ENCODE measurements at regions not wholly inside any gene's neighbourhood (a gene's known extent, or its start where the extent isn't known, plus 50 kb on each side); places are given as distances from the start of the nearest gene placed in this dataset.

DNA sequence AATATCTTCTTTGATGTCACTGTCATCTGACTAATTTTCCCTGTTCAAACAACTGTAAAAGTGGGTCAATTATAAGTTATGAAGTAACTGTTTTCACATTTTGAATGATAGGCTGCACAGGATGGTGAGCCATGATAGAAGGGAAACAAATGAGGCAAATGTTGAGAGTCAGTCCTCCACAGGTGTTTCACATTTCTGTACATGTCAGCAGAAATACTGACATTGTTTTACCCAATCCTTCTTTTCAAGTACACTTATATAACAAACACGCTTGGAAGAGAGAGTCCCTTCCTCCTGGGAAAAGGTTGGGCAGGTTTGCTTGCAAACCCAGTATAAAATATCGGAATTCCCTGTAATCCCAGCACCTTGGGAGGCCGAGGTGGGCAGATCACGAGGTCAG, 1251.5 kb downstream of the SLC16A7 start:
- no peak for DNase-seq (ENCODE audit: low read depth in 2 of 2)

DNA sequence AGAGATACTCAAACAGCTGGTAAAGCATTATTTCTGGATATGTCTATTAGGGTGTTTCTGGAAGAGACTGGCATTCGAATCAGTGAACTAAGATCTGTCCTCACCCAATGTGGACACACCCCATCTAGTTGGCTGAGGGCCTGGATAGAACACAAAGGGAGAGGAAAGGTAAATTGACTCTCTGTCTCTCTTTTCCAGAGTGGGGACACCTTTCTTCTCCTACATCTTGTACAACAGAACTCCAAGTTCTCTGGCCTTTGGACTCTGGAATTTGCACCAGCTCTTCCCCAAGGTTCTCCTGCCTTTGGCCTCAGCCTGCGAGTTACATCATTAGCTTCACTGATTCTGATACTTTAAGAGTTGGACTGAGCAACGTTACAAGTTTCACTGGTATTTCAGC, 1253.9 kb downstream of the SLC16A7 start:
- DNase-seq (ENCODE audit: low read depth in 2 of 2), result no peak

DNA sequence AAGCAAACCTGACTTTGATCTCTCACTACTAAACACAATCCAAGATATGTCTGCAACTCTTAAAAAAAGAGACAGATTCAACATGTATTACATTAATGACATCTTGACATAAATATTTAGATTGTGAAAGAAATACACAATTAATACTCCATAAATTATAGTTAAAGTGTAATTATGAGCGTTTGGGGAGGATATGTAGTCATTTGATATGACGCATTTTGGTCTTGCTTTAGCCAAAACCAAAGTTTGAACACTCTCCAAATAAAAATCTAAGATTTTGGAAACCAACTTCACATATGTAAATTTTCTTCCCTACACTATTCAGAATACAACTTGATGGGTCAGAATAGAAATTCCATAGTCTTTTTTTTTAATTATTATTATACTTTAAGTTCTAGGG, 1257.6 kb downstream of the SLC16A7 start:
- no peak for DNase-seq (ENCODE audit: low read depth in 2 of 2)

DNA sequence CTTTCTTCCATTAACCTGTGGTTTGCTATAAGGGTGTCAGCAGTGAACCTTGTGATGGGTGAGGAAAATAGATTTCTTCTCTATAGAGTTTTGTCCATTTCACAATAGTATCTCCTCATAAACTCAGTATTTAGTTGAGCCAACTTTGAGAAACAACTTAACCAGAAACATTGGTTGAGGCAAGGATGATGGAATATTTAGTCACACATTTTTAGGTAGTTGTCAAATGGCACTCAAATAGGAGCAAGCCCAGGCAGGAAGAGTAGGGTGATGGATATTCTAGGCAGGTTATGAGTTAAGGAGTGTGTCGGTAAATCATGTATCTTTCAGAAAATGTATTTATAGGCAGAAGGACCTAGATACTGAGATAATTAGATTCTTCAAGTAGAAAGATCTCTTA, 1267.6 kb downstream of the SLC16A7 start:
- DNase-seq (ENCODE audit: low read depth in 2 of 2), result no peak

DNA sequence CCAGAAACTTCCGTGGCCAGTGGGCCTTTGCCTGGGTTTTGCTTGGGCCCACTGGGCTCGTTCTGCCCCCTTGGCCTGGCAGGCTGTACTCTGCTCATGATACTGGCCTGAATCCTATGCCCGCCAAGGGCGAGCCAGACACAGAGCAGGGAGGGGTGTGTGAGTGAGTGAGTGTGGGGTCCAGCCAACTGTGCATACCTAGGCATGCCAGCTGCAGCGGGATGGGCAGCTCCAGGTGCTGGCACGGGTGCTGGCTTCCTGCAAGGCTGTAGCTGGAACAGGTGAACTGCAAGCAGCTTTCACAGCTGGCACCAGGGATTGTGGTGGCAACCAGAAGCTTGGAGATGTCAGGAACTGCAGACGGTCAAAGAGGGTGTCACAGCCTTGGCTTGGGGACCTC, 1276.4 kb downstream of the SLC16A7 start:
- DNase-seq (ENCODE audit: low read depth in 2 of 2), result no peak

DNA sequence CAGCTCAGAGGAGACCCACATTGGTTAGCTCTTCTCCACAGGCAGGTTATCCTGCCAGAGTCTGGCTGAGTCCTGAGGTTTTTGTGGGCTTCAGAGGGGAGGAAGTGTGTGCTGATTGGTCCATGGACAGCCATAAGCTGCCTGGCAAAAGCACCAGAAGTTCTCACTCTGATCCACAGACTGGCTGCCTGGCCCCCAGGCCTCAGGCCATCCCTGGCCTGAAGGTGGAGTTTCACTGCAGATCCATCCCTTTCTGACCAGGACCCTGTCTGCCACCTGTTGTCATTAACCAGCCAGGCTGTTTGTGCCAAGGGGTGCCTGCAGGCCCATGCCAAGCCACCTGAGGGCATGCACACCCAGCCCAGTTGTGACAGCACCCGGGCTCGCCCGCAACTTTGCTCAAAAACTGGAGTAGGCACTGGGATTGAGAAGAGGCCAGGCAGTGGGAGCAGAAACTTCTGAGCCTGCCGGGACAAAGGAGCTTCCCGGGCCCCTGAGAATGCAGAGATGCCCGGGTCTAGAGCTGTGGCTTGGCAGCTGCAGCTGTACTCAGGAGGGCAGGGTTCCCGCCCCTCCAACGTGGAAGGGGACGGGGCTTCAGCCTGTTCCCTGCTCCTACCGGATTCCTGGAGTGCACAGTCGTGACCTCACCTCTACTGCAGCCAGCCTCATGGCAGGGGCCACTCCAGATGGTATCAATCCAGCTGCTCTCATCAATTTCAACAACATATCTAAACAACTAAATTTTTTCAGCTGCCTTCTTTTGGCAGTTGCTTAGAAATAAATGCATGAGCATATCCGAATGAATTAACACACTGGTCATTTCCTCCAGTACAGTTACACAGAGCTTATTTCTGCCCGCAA, 1277.3 kb downstream of the SLC16A7 start:
- DNase-seq (ENCODE audit: low read depth in 2 of 2), result no peak

DNA sequence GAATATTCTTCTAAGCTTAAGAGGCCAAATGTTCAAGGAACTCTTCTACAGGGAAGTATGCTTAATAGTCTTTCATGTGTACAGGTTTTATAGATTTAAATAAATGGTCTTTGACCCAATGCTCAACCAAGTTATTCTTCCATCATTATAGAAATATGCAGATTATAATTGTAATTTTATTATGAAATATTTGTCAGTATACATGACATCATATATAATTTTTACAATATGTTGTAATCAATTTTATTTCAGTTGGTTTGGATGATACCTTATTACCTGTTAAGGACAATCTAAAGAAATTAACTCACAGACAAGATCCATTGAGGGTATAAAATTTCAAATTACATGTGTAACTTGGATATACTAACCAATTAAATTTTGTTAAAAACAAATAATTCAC, 1278.3 kb downstream of the SLC16A7 start:
- DNase-seq (ENCODE audit: low read depth in 2 of 2), result no peak

DNA sequence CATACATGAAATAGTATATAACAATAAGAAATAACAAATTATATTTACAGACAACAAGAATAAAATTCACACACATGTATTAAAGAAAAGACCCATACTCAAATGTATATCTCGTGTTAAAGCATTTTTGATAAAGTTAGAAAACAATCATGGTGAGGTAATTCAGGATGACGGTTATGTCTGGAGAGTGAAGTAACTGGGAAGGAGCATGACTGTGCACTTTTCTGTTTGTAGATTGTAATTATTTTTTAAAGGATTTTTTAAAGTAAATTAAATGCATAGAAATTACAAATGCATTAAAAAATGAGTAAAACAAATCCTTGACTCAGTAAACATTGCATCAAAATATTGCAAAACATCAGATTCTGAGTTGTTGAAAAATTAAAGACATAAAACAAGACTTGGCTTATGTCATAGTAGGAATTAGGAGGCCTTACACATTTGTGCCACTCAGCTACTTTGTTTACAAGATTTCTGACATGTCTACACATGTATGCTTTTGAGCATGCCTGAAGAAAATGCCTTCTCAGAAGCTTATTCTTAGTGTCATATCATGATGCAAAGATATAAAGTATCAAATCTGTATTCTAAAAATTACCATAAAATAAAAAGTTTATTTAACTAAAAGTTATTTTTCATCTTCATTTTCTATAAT, 1325.1 kb downstream of the SLC16A7 start:
- no peak for DNase-seq (ENCODE audit: low read depth in 2 of 2)

DNA sequence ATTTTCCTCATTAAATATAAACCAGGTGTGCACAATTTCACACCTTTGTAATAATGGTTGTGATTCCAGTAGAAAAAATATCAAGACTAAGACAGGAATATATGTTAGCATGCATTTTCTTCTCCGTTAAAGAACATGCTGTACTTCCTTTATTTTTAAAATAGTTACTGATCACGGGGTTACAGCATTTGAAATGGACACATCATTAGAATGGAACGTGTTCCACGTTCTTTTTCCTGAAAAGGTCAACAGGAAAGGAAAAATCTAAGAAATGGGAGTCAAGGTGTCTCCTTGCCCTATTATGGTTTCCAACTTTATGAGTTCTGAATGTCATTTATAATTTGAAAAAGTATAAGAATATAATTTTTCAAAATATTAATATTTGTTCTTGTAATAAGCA, 1325.7 kb downstream of the SLC16A7 start:
- no peak for DNase-seq (ENCODE audit: low read depth in 2 of 2)

DNA sequence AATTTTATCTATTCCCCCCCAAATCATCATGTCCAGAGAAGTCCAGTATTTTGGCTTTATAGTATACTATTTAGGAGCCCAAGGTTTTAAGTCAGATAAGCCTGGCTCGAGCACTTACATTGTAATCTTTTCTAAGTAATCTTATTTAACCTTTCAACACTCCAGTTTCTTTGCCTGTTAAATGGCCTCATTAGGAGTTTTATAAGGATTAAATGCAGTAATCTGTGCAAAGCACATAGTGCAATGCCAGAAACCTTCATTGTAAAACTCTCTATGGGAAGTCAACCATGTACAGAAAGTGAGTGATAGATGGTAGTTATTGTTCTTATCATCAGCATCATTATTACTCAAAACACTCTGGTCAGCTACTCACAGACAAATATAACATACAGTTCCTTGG, 1330.4 kb downstream of the SLC16A7 start:
- no peak for DNase-seq (ENCODE audit: low read depth in 2 of 2)

DNA sequence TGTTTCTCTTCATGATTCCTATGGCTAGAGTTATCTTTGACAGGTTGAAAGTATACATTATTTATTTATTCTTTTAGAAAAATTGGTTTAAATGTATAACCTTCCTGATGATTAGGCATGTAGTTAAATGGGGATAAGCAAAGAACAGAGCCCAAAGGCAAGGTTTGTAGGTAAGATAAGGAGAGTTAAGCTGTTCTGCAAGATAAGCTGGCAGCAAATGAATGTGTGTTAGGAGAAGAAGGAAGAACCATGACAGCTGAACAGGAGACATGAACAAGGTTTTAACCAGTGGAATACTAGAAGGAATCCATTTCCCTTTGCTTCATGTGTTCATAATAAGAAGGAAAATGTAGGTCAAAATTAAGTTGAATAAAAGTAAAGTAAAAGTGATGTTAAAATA, 1330.1 kb upstream of the USP15 start:
- no peak for DNase-seq (ENCODE audit: low read depth in 2 of 2)

DNA sequence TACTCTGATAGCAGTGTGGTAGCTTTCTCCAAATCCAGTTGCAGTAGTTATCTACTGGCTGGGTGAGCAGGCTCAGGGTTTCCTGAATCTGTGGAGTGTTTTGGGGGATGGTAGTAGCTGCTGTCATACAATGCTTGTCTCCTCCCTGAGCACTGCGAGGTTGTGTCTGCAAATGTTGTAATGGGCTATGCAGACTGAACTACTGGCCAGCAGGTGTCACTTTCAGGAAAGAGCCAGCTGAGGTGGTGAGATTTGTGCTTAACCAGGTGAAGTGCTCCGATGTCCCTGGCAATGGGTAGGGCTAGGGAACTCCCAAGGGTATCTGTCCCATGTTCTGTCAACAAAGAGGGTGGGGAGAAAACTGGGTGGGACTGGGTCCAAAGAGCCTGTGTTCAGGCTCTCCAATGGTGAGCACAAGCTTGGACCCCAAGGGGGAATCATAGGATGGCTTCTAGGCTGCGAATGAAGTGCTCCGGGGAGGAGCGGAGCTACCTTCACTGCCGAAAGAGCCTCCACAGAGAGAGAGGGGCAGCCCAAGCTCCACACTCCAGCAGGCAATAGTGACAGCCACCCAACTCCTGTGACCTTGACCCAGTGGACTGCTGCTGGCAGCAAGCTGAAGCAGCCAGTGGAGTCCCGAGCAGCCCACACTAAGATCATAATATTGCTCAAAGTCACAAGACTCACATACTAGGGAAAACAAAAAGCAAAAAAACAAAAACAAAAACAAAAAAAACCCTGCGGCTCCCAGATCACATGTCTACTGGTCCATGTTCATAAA, 1324.0 kb upstream of the USP15 start:
- DNase-seq (ENCODE audit: low read depth in 2 of 2), result no peak

DNA sequence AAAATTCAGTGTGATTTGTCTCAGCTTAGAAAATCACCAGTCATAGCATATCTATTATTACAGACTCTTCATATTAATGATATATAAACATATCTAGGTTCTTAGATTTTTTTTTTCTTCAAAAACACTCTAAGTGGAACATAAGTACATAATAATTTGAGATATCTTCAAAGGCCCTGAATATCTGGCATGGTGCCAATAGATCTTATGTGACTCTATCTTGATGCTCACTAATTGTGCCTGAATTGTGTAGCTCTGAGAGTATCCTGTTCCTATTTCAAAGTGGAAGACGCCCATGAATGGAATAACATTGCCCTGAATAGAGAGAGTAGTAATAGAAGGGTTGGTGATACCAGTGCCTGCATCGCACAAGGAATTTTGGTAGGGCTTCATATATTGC, 1312.7 kb upstream of the USP15 start:
- no peak for DNase-seq (ENCODE audit: low read depth in 2 of 2)

DNA sequence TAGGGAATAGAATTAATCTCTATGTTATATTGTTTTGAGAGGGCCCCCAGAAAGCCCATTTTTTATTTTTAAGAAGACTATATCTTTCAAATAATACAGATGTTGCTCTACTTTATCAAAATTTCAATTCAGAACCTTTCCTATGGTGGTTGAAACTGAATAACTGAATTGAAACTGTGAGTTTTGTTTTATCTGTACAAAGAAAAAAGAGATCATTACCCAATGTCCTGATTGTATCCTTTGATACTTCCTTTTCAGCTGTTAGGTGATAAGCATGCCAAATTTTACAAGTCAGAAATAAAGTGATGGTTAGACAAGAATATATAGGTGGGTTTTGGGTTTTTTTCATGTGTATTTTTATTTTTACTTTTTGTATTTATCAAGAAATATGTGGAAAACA, 1293.1 kb upstream of the USP15 start:
- no peak for DNase-seq (ENCODE audit: low read depth in 2 of 2)

DNA sequence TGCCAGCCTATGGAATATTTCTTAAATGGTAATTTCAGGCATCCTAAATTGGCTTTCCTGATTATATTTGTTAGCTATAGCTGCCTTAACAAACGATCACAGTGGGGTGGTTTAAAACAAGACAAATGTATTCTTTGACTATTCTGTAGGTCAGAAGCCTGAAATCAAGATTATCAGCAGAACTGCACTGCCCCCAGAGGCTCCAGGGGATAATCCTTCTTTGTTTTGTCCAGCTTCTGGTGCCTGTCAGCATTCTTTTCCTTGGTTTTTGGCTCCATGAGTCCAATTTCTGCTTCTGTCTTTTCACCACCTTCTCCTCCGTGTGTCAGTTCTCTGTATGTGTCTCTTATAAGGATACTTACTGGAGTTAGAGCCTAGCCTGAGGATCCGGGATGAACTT, 1282.2 kb upstream of the USP15 start:
- DNase-seq (ENCODE audit: low read depth in 2 of 2), result no peak

DNA sequence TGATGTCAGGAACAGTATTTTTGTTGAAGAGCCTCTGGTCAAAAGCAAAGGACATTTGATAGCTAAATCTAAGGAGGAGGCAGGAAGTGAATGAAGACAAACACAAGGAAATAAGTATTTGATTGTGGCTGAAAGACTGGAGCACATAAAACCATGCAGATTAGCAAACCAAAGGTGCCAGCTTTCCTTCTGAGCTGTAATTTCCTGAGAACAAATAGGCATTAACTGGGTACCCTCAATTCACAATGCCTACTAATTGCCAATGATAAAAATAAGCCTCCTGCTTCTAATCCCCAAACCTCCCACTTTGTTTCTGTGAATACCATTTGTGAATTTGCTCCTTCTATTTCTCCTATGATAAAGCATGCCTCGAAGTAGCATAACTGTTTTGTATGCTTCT, 1279.6 kb upstream of the USP15 start:
- no peak for DNase-seq (ENCODE audit: low read depth in 2 of 2)

DNA sequence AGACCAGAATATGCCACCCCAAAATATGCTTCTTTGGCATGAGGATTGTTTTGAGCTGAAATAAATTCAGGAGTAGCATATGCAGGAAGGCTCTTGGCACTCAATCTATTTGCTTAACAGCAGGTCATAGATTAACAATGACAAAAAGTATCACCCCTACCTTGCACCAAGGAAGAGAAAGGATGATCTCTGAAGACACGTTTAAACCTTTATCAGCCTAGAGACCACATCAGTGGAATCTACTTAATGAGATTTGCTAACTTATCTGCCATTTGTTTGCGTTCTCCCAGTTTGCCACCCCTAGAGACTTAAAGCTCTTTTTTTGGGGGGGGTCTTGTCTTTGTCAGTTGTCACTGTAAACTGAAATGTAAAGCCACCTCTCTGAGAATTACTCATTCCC, 1278.7 kb upstream of the USP15 start:
- DNase-seq (ENCODE audit: low read depth in 2 of 2), result no peak

DNA sequence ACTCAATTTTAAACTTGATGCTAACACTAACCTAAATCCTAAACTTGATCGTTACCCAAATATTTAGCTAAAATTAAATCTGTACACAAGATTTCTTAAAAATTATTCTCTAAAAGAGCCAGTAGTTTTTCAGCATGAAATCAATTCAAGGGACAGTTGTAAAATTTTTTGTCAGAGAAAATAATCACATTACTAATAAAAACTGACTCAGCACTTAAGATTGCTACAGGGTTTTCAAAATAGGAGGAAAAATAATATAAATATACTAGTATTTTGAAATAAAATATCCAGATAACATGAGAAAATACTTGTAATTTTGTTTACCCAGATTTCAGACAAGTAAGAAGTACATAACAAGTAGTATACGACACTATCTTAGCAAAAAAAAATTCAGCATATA, 1268.1 kb upstream of the USP15 start:
- DNase-seq (ENCODE audit: low read depth in 2 of 2), result no peak

DNA sequence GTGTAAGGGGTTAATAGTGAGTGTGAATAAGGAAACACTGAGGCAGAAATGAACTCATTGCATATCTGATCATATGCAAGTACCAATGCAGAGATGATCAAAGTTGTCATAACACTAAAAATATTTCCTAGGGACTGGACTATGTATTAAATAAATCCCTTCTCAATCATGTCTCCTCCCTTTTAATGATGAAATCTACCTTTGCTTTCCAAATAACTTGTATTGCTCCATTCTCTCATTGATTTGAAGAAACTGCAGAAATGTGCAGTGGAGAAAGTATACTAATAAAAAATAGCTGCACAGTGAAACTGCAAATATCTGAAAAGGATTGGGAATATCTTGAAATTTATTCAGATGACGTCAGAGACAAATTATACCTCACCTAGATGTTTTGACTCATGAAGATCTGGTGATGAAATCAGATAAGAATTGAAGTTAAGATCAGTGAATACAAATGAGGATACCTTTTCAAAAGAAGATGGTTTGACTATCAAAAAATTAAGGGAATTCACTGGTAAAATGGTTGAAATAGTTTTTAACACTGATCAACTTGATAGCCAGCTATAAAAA, 1264.9 kb upstream of the USP15 start:
- no peak for DNase-seq (ENCODE audit: low read depth in 2 of 2)

DNA sequence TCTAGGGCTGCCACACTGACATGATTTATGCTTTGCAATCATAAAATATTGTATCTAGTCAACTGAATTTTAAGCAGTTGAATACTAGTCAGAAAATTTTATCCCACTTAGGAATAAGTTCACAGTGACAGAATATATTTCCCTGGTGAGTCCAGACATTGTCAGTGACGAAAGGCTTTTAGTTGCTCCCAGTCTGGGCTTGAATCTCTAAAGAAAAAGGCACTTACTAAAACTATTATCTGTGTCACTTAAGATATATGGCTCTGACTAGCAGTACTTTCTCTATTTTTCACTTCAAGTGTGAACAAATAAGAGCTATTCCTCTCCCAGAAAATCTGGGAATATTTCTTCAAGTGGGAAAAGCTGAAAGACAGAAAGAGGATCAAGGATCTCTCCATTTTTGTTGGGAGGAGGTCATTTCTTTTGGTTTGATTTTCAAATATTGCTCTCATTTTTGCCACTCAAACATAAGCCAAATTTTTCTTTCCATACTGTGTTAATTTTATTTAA, 1262.3 kb upstream of the USP15 start:
- DNase-seq (ENCODE audit: low read depth in 2 of 2), result no peak

DNA sequence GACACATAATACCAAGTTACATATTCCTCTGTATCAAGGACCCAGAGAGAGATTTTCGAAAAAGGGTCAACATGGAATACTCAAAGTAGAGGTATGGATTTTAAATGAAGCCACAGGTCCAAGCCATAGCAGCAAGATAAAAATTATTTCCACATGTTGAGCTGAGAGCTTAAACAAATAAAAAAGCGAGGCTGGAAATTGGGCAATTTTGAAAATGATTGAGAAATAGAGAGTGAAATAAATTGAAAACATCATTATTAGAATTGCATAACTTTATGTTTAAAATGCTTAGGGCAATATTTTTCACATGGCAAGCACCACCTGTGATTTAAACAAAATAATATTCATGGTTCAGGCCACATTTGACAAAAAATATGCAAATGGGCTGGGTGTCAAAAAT, 1251.0 kb upstream of the USP15 start:
- no peak for DNase-seq (ENCODE audit: low read depth in 2 of 2)

DNA sequence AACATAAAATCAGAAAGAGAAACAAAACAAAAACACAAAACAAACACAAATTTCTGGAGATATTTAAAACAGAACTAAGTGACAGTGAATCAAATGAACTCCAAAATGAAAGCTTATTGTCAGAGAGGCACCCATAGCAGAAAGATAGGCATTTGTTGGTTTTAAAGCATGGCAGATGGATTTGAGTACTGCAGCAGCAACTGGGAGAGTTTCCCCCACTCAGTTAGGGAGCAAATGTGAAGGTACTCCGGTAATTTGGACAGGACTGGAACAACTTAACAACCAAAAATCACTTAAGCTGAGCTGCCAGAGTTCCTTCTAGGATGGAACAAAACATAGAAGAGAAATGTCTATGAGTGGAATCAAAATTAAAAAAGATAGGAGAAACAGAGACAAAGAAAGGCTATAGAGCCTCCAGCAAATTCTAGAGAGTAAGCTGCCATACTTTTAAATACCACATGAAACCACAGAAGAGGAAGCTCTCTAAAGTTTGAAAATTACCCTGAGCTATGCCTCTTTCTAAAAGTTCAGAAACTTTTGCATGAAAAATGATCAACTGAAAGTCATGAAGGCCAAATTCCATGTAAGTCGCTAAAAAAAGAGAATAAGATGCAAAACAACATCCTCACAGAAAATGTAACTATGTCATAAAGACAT, 1248.3 kb upstream of the USP15 start:
- no peak for DNase-seq (ENCODE audit: low read depth in 2 of 2)
